H9 (cell line): ENCODE measurements at regions not wholly inside any gene's neighbourhood (a gene's known extent, or its start where the extent isn't known, plus 50 kb on each side); places are given as distances from the start of the nearest gene placed in this dataset.

Experiments used
- DNase-seq: peaks from one replicate; pipeline ENCODE4 v3.0.0-alpha.2; 2017
- H2AFZ ChIP-seq: one replicate; pipeline ENCODE4 v1.6.1; 2013; ENCODE audit warnings: mild to moderate bottlenecking, low read length, control low read depth, moderate library complexity
- H2AK5ac ChIP-seq: 2 replicates; pipeline ENCODE4 v1.6.1; 2013; ENCODE audit warnings: low read length, control low read depth, mixed read lengths; ENCODE audit not compliant: insufficient read length
- H2BK120ac ChIP-seq: one replicate; pipeline ENCODE4 v1.6.1; 2013; ENCODE audit warnings: low read depth, mild to moderate bottlenecking, low read length, control low read depth, inconsistent platforms; ENCODE audit not compliant: poor library complexity, severe bottlenecking
- H2BK12ac ChIP-seq: 2 replicates; pipeline ENCODE4 v1.6.1; 2013; ENCODE audit warnings: low read length, control low read depth, mixed read lengths, low read depth; ENCODE audit not compliant: insufficient read length
- H2BK15ac ChIP-seq: 2 replicates; pipeline ENCODE4 v1.6.1; 2013; ENCODE audit warnings: low read depth, low read length, control low read depth
- H2BK20ac ChIP-seq: one replicate; pipeline ENCODE4 v1.6.1; 2013; ENCODE audit warnings: low read depth, mild to moderate bottlenecking, low read length, control low read depth, inconsistent platforms; ENCODE audit not compliant: poor library complexity, severe bottlenecking
- H2BK5ac ChIP-seq: 2 replicates; pipeline ENCODE4 v1.6.1; 2013; ENCODE audit warnings: low read length, control low read depth, mixed read lengths; ENCODE audit not compliant: insufficient read length
- H3K14ac ChIP-seq: 2 replicates; pipeline ENCODE4 v1.6.1; 2013; ENCODE audit warnings: low read length, control low read depth; ENCODE audit not compliant: insufficient read depth
- H3K18ac ChIP-seq: 2 replicates; pipeline ENCODE4 v1.6.1; 2013; ENCODE audit warnings: low read depth, mild to moderate bottlenecking, mixed read lengths, low read length, control low read depth; ENCODE audit not compliant: insufficient read length
- H3K23ac ChIP-seq: 2 replicates; pipeline ENCODE4 v1.6.1; 2013; ENCODE audit warnings: low read length, control low read depth, mixed read lengths, low read depth; ENCODE audit not compliant: insufficient read length
- H3K23me2 ChIP-seq: 2 replicates; pipeline ENCODE4 v1.6.1; 2013; ENCODE audit warnings: low read depth, mild to moderate bottlenecking, mixed read lengths, low read length, control low read depth; ENCODE audit not compliant: insufficient read length, poor library complexity, severe bottlenecking
- H3K27ac ChIP-seq: 2 replicates; pipeline ENCODE4 v1.5.1; 2013; ENCODE audit warnings: low read length, control low read depth, mixed read lengths, low read depth; ENCODE audit not compliant: insufficient read length
- H3K27me3 ChIP-seq: 2 replicates; pipeline ENCODE4 v1.6.1; 2013; ENCODE audit warnings: low read length, control low read depth, inconsistent platforms; ENCODE audit not compliant: insufficient read depth
- H3K4ac ChIP-seq: 2 replicates; pipeline ENCODE4 v1.6.1; 2013; ENCODE audit warnings: low read depth, mild to moderate bottlenecking, control low read depth, inconsistent platforms, low read length, moderate library complexity
- H3K4me1 ChIP-seq: 2 replicates; pipeline ENCODE4 v1.6.1; 2013; ENCODE audit warnings: low read length, control low read depth, inconsistent platforms; ENCODE audit not compliant: insufficient read depth
- H3K4me2 ChIP-seq: 2 replicates; pipeline ENCODE4 v1.6.1; 2013; ENCODE audit warnings: low read length, control low read depth, mixed read lengths; ENCODE audit not compliant: insufficient read length, insufficient read depth
- H3K56ac ChIP-seq: 2 replicates; pipeline ENCODE4 v1.6.1; 2013; ENCODE audit warnings: low read depth, mild to moderate bottlenecking, mixed read lengths, low read length, control low read depth; ENCODE audit not compliant: insufficient read length
- H3K79me1 ChIP-seq: 2 replicates; pipeline ENCODE4 v1.6.1; 2013; ENCODE audit warnings: low read depth, mild to moderate bottlenecking, moderate library complexity, low read length, control low read depth, inconsistent platforms; ENCODE audit not compliant: insufficient read depth, poor library complexity, severe bottlenecking
- H3K79me2 ChIP-seq: 2 replicates; pipeline ENCODE4 v1.6.1; 2013; ENCODE audit warnings: low read length, control low read depth, inconsistent platforms; ENCODE audit not compliant: insufficient read depth
- H3K9ac ChIP-seq: 2 replicates; pipeline ENCODE4 v1.6.1; 2013; ENCODE audit warnings: low read length, control low read depth, mixed read lengths; ENCODE audit not compliant: insufficient read length; ENCODE audit errors: extremely low read depth
- H3K9me3 ChIP-seq: one replicate; pipeline ENCODE4 v1.6.1; 2013; ENCODE audit warnings: low read depth, low read length, inconsistent platforms; ENCODE audit not compliant: control insufficient read depth
- H3T11ph ChIP-seq: one replicate; pipeline ENCODE4 v1.6.1; 2013; ENCODE audit warnings: mild to moderate bottlenecking, low read length, control low read depth, inconsistent platforms
- H4K20me1 ChIP-seq: one replicate; pipeline ENCODE4 v1.6.1; 2013; ENCODE audit not compliant: control insufficient read depth, insufficient read length, insufficient read depth
- H4K5ac ChIP-seq: 2 replicates; pipeline ENCODE4 v1.6.1; 2013; ENCODE audit warnings: low read depth, mild to moderate bottlenecking, mixed read lengths, low read length, control low read depth; ENCODE audit not compliant: insufficient read length
- H4K8ac ChIP-seq: replicated peaks from 2 replicates; pipeline ENCODE4 v1.6.1; 2013; ENCODE audit warnings: low read length, control low read depth, mixed read lengths, low read depth; ENCODE audit not compliant: insufficient read length
- H4K91ac ChIP-seq: 2 replicates; pipeline ENCODE4 v1.6.1; 2013; ENCODE audit warnings: low read depth, mild to moderate bottlenecking, moderate library complexity, mixed read lengths, low read length, control low read depth; ENCODE audit not compliant: insufficient read length
- H3K27ac Mint-ChIP-seq, 3 experiments: 2 replicates in 2 of 3; 3 replicates in 1 of 3; pipeline ENCODE4 v1.8.0; 2020 to 2021; ENCODE audit warnings: mixed read lengths in 3 of 3, mild to moderate bottlenecking in 1 of 3, moderate library complexity in 1 of 3
- H3K27me3 Mint-ChIP-seq: 2 replicates; pipeline ENCODE4 v1.8.0; 2021; ENCODE audit warnings: low read depth, mild to moderate bottlenecking, moderate library complexity, mixed read lengths
- H3K36me3 Mint-ChIP-seq, 3 experiments: 2 replicates in 2 of 3; 3 replicates in 1 of 3; pipeline ENCODE4 v1.8.0; 2020 to 2021; ENCODE audit warnings: low read depth in 3 of 3, mixed read lengths in 3 of 3; ENCODE audit not compliant: insufficient read depth in 1 of 3
- H3K4me1 Mint-ChIP-seq, 2 experiments: 2 replicates each; pipeline ENCODE4 v1.8.0; 2020; ENCODE audit warnings: mixed read lengths in 2 of 2
- H3K4me3 Mint-ChIP-seq, 2 experiments: 2 replicates in 1 of 2; 3 replicates in 1 of 2; pipeline ENCODE4 v1.8.0; 2020 to 2021; ENCODE audit warnings: mild to moderate bottlenecking in 2 of 2, mixed read lengths in 2 of 2, moderate library complexity in 1 of 2
- H3K9me3 Mint-ChIP-seq, 2 experiments: 2 replicates in 1 of 2; 3 replicates in 1 of 2; pipeline ENCODE4 v1.8.0; 2020; ENCODE audit warnings: mild to moderate bottlenecking in 2 of 2, mixed read lengths in 2 of 2, moderate library complexity in 1 of 2
- WGBS: extraction: QIAGEN DNeasy Blood & Tissue Kit; methylation state at CpG from one replicate; pipeline ENCODE4 v1.1.7; 2013; ENCODE audit warnings: missing lambda C conversion rate, low lambda C conversion rate, mixed read lengths; ENCODE audit not compliant: insufficient read length; ENCODE audit errors: extremely low coverage; 5-methylcytosine and 5-hydroxymethylcytosine counted together
- TF ChIP-seq, protein P1 (sequence below): fragments of 200-600 bp; sonication (generic); conservative IDR thresholded peaks from 3 replicates; pipeline ENCODE4 v1.8.0; 2021; ENCODE audit warnings: antibody characterized with exemption, mild to moderate bottlenecking

DNA sequence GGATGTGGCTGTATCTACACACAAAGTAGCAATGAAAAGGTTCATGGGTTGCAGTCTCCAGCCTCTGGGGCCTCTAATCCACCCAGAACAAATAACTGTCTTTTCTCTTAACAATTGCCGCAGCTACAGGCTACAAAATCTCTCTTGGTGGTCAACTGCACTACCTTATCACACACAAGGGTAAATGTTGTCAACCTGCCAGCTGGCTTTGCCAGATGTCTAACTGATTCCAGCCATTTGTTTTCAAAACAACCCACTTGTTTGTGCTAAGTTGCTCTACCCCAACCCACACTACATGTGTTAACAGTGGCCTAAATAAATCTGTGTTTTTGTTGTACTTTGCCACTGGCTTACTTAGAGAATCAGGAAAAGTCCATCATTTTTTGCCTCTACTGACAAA, 447.3 kb downstream of the TAFA4 start:
- Histone ChIP-seq H2BK15ac (no peak overlapping the region), H4K91ac (no peak overlapping the region), H4K8ac (no peak overlapping the region), H3K27ac (no peak overlapping the region), H3K4me1 (no peaks in the 10 kb centered on the region), H2BK120ac (no peak overlapping the region), H3K27me3 (no peaks in the 10 kb centered on the region), H3K56ac (no peak overlapping the region), H2AK5ac (no peak overlapping the region), H3K9me3 (no peaks in the 10 kb centered on the region), H3K9ac (no peak overlapping the region), H4K5ac (no peak overlapping the region), H3K23ac (no peak overlapping the region), H3K4ac (no peak overlapping the region), H4K20me1 (no peaks in the 10 kb centered on the region), H3K18ac (no peak overlapping the region), H3K79me1 (no peaks in the 10 kb centered on the region), H2BK12ac (no peak overlapping the region), H2BK5ac (no peak overlapping the region), H3K14ac (no peak overlapping the region), H3K23me2 (no peaks in the 10 kb centered on the region), H2BK20ac (no peak overlapping the region), H3K4me2 (no peak overlapping the region), H2AFZ (no peak overlapping the region), H3K79me2 (no peaks in the 10 kb centered on the region), H3T11ph (no peak overlapping the region)
- peaks cover 0 to 15% of the 10 kb centered on the region in 2 experiments; a peak in 2 of 4 replicates for H3K4me1 Mint-ChIP-seq
- TF ChIP-seq, protein P1, sequence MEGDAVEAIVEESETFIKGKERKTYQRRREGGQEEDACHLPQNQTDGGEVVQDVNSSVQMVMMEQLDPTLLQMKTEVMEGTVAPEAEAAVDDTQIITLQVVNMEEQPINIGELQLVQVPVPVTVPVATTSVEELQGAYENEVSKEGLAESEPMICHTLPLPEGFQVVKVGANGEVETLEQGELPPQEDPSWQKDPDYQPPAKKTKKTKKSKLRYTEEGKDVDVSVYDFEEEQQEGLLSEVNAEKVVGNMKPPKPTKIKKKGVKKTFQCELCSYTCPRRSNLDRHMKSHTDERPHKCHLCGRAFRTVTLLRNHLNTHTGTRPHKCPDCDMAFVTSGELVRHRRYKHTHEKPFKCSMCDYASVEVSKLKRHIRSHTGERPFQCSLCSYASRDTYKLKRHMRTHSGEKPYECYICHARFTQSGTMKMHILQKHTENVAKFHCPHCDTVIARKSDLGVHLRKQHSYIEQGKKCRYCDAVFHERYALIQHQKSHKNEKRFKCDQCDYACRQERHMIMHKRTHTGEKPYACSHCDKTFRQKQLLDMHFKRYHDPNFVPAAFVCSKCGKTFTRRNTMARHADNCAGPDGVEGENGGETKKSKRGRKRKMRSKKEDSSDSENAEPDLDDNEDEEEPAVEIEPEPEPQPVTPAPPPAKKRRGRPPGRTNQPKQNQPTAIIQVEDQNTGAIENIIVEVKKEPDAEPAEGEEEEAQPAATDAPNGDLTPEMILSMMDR = no peak
- no peaks in the 10 kb centered on the region for H3K9me3 Mint-ChIP-seq
- H3K27me3 Mint-ChIP-seq = no peaks in the 10 kb centered on the region
- no peak for DNase-seq
- no peak overlapping the region for H3K4me3 Mint-ChIP-seq
- no peak overlapping the region for H3K27ac Mint-ChIP-seq
- H3K36me3 Mint-ChIP-seq = no peaks in the 10 kb centered on the region
- no CpG with 5 or more reads among the region's 1 CpG for WGBS
